HCT116 (cell line): ENCODE measurements at regions not wholly inside any gene's neighbourhood (a gene's known extent, or its start where the extent isn't known, plus 50 kb on each side); places are given as distances from the start of the nearest gene placed in this dataset.

Experiments used
- CEBPB ChIP-seq: IDR thresholded peaks from 2 replicates; pipeline ENCODE4 v1.6.1; 2012; ENCODE audit warnings: low read depth
- CTCF ChIP-seq, 3 experiments: fragments of 200-600 bp in 1 of 3; sonication (generic) in 1 of 3; IDR thresholded peaks in 2 of 3; conservative IDR thresholded peaks in 1 of 3; 2 replicates each; pipeline ENCODE4 v1.5.1; 2012 to 2017; ENCODE audit warnings: low read depth in 2 of 3, low read length in 2 of 3, antibody characterized with exemption in 1 of 3, borderline replicate concordance in 1 of 3, control low read depth in 1 of 3, mild to moderate bottlenecking in 1 of 3, mixed read lengths in 1 of 3, mixed run types in 1 of 3, moderate library complexity in 1 of 3; ENCODE audit not compliant: insufficient read depth in 1 of 3
- EGR1 ChIP-seq: IDR thresholded peaks from 2 replicates; pipeline ENCODE4 v1.6.1; 2012; ENCODE audit warnings: low read depth
- ELF1 ChIP-seq: IDR thresholded peaks from 2 replicates; pipeline ENCODE4 v1.6.1; 2012; ENCODE audit warnings: low read depth, borderline replicate concordance
- EZH2phosphoT487 ChIP-seq: fragments of 200-600 bp; IDR thresholded peaks from 2 replicates; pipeline ENCODE4 v1.6.1; 2018; ENCODE audit warnings: antibody characterized with exemption, borderline replicate concordance
- JUND ChIP-seq: IDR thresholded peaks from 2 replicates; pipeline ENCODE4 v1.6.1; 2012
- MAX ChIP-seq: IDR thresholded peaks from 2 replicates; pipeline ENCODE4 v1.6.1; 2012
- POLR2A ChIP-seq: IDR thresholded peaks from 2 replicates; pipeline ENCODE4 v1.7.0; 2011; ENCODE audit warnings: borderline replicate concordance; ENCODE audit not compliant: insufficient read depth, insufficient read length; ENCODE audit errors: extremely low read depth
- POLR2AphosphoS5 ChIP-seq: IDR thresholded peaks from 2 replicates; pipeline ENCODE4 v1.6.1; 2011; ENCODE audit warnings: mild to moderate bottlenecking, low read depth, low read length, moderate library complexity
- RAD21 ChIP-seq: IDR thresholded peaks from 2 replicates; pipeline ENCODE4 v1.6.1; 2012; ENCODE audit warnings: low read depth, mild to moderate bottlenecking
- REST ChIP-seq: IDR thresholded peaks from 2 replicates; pipeline ENCODE4 v1.6.1; 2012; ENCODE audit warnings: low read depth
- SP1 ChIP-seq: IDR thresholded peaks from 2 replicates; pipeline ENCODE4 v1.6.1; 2012; ENCODE audit warnings: low read depth
- ZNF274 ChIP-seq: fragments of 200-500 bp; sonication (Bioruptor generic); IDR thresholded peaks from 2 replicates; pipeline ENCODE4 v1.6.1; 2014; ENCODE audit warnings: mild to moderate bottlenecking, low read depth, low read length, inconsistent platforms

GRCh38 chr13:44084146-44084545, 204.4 kb downstream of the LACC1 start:
- TF ChIP-seq RAD21 (no peak), ELF1 (no peak), CTCF (IDR thresholded peaks at IDR 0.05 in 2 of 3, conservative IDR thresholded peaks at IDR 0.05 in 1 of 3; ENCODE audit: borderline replicate concordance in 1 of 3, insufficient read depth in 1 of 3, low read depth in 2 of 3, low read length in 2 of 3) (no peak), POLR2A (no peak), EGR1 (no peak), REST (no peak), EZH2phosphoT487 (no peak), MAX (no peak), ZNF274 (no peak), SP1 (no peak), POLR2AphosphoS5 (no peak), CEBPB (no peak), JUND (no peak)
